GM23338 (cell line): ENCODE measurements at regions not wholly inside any gene's neighbourhood (a gene's known extent, or its start where the extent isn't known, plus 50 kb on each side); places are given as distances from the start of the nearest gene placed in this dataset.

ENCODE experiments used
- ATAC-seq: fragments of 200-7000 bp; cut with Tn5 transposase; 3 replicates; pipeline ENCODE4 v1.9.1; 2020
- DNase-seq: peaks from one replicate; pipeline ENCODE4 v3.0.0-alpha.2; 2015; ENCODE audit warnings: low spot score
- H2AFZ ChIP-seq: fragments of 200-600 bp; sonication (generic); 2 replicates; pipeline ENCODE4 v1.8.0; 2016; ENCODE audit warnings: antibody characterized with exemption, mild to moderate bottlenecking, moderate library complexity
- H3F3A ChIP-seq: fragments of 200-600 bp; sonication (generic); replicated peaks from 2 replicates; pipeline ENCODE4 v1.8.0; 2017; ENCODE audit warnings: antibody characterized with exemption, mixed run types, low read depth
- H3K27ac ChIP-seq: fragments of 200-600 bp; sonication (generic); 2 replicates; pipeline ENCODE4 v1.6.1; 2016; ENCODE audit warnings: low read depth
- H3K27me3 ChIP-seq: fragments of 200-600 bp; sonication (generic); 2 replicates; pipeline ENCODE4 v1.8.0; 2016; ENCODE audit warnings: mild to moderate bottlenecking, mixed run types, moderate library complexity; ENCODE audit not compliant: insufficient read depth
- H3K36me3 ChIP-seq: fragments of 200-600 bp; sonication (generic); 2 replicates; pipeline ENCODE4 v1.8.0; 2016; ENCODE audit warnings: mild to moderate bottlenecking; ENCODE audit not compliant: insufficient read depth
- H3K4me1 ChIP-seq: fragments of 200-600 bp; sonication (generic); 2 replicates; pipeline ENCODE4 v1.8.0; 2016; ENCODE audit warnings: mild to moderate bottlenecking, moderate library complexity; ENCODE audit not compliant: insufficient read depth
- H3K4me2 ChIP-seq: fragments of 200-600 bp; sonication (generic); 2 replicates; pipeline ENCODE4 v1.7.1; 2017; ENCODE audit warnings: mixed run types
- H3K4me3 ChIP-seq: fragments of 200-600 bp; sonication (generic); 2 replicates; pipeline ENCODE4 v1.6.1; 2016; ENCODE audit warnings: mixed run types
- H3K79me2 ChIP-seq: fragments of 200-600 bp; sonication (generic); replicated peaks from 2 replicates; pipeline ENCODE4 v1.8.0; 2017; ENCODE audit warnings: mild to moderate bottlenecking; ENCODE audit not compliant: insufficient read depth
- H3K9me2 ChIP-seq: fragments of 200-600 bp; sonication (generic); 2 replicates; pipeline ENCODE4 v1.8.0; 2017; ENCODE audit not compliant: insufficient read depth
- H4K20me1 ChIP-seq: fragments of 200-600 bp; sonication (generic); replicated peaks from 2 replicates; pipeline ENCODE4 v1.8.0; 2017; ENCODE audit warnings: mild to moderate bottlenecking; ENCODE audit not compliant: insufficient read depth
- H3K27ac Mint-ChIP-seq: 2 replicates; pipeline ENCODE4 v1.8.0; 2020; ENCODE audit warnings: inconsistent platforms, mild to moderate bottlenecking, moderate library complexity, mixed read lengths
- H3K27me3 Mint-ChIP-seq: 3 replicates; pipeline ENCODE4 v1.8.0; 2022; ENCODE audit warnings: low read depth, mild to moderate bottlenecking, moderate library complexity, mixed read lengths, inconsistent platforms; ENCODE audit not compliant: insufficient read depth, poor library complexity
- H3K36me3 Mint-ChIP-seq: 3 replicates; pipeline ENCODE4 v1.8.0; 2021; ENCODE audit warnings: low read depth, mild to moderate bottlenecking, inconsistent platforms, moderate library complexity, mixed read lengths
- H3K4me1 Mint-ChIP-seq: 3 replicates; pipeline ENCODE4 v1.8.0; 2020; ENCODE audit warnings: mild to moderate bottlenecking, inconsistent platforms, mixed read lengths
- H3K4me3 Mint-ChIP-seq: 3 replicates; pipeline ENCODE4 v1.8.0; 2021; ENCODE audit warnings: moderate library complexity, mild to moderate bottlenecking, inconsistent platforms, mixed read lengths
- H3K9me3 Mint-ChIP-seq: 3 replicates; pipeline ENCODE4 v1.8.0; 2020; ENCODE audit warnings: moderate library complexity, mild to moderate bottlenecking, inconsistent platforms, mixed read lengths
- CREB1 ChIP-seq: fragments of 250-450 bp; sonication (Bioruptor Pico); IDR thresholded peaks from 2 replicates; pipeline ENCODE4 v1.5.0; 2020; ENCODE audit warnings: low read depth, mild to moderate bottlenecking, moderate library complexity
- EZH2phosphoT487 ChIP-seq: fragments of 200-600 bp; sonication (generic); IDR thresholded peaks from one replicate; pipeline ENCODE4 v1.8.1; 2018; ENCODE audit warnings: antibody characterized with exemption; ENCODE audit not compliant: unreplicated experiment
- JUNB ChIP-seq: IDR thresholded peaks from one replicate; pipeline ENCODE4 v1.6.1; 2016; ENCODE audit warnings: antibody characterized with exemption; ENCODE audit not compliant: unreplicated experiment
- POLR2AphosphoS5 ChIP-seq: IDR thresholded peaks from 2 replicates; pipeline ENCODE4 v1.6.1; 2016; ENCODE audit warnings: antibody characterized with exemption, low read depth
- STAT1 ChIP-seq: IDR thresholded peaks from one replicate; pipeline ENCODE4 v1.6.1; 2016; ENCODE audit warnings: antibody characterized with exemption; ENCODE audit not compliant: unreplicated experiment
- ZNF114 ChIP-seq: fragments of 250-450 bp; sonication (Bioruptor Pico); IDR thresholded peaks from 2 replicates; pipeline ENCODE4 v1.5.0; 2020; ENCODE audit warnings: mild to moderate bottlenecking, moderate library complexity
- ZNF331 ChIP-seq: fragments of 250-450 bp; sonication (Bioruptor Pico); IDR thresholded peaks from 2 replicates; pipeline ENCODE4 v1.5.0; 2020; ENCODE audit warnings: low read depth, mild to moderate bottlenecking, moderate library complexity
- TF ChIP-seq, protein P1 (sequence below): IDR thresholded peaks from one replicate; pipeline ENCODE4 v1.6.1; 2018; ENCODE audit warnings: antibody characterized with exemption; ENCODE audit not compliant: unreplicated experiment
- TF ChIP-seq, protein P2 (sequence below): fragments of 250-450 bp; sonication (Bioruptor Pico); IDR thresholded peaks from 2 replicates; pipeline ENCODE4 v1.5.0; 2020; ENCODE audit warnings: mild to moderate bottlenecking, moderate library complexity

DNA sequence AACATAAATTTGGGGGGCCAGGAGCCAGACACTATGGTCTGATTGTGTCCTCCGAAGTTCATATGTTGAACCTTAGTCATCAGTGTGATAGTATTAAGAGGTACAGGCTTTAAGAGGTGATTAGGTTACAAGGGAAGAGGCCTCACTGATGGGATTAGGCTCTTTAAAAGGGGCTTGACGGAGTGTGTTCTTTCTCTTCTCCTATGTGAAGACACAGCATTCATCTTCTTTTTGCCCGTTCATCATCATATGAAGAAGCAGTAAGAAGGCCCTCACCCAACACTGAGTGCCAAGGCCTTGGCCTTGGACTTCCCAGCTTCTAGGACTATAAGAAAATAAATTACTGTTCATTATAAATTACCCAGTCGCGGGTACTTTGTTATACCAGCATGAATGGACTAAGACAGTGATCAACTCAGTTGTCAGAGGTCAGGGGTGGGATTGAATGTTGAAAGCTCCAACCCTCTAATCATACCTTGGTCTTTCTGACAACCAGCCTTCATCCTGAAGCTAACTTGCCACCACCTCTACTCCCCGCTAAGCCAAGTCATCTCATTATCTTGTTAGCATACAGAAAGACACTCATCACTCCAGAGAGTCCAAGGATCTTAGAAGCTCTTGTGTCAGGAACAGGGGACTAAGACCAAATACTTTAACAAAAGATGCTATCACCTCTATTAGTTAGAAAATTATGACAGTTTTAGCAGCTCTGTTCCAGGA, 543.4 kb upstream of the DIPK2B start:
- Histone ChIP-seq H3K4me2 (no peak overlapping the region), H3F3A (no peaks in the 10 kb centered on the region), H3K27ac (no peak overlapping the region), H2AFZ (no peak overlapping the region), H3K4me1 (no peaks in the 10 kb centered on the region), H3K27me3 (no peaks in the 10 kb centered on the region), H3K4me3 (no peak overlapping the region), H3K36me3 (peaks cover 5% of the 10 kb centered on the region; the same call in 1 of the 2 replicates), H4K20me1 (peaks cover 6% of the 10 kb centered on the region), H3K79me2 (peaks cover 10% of the 10 kb centered on the region), H3K9me2 (no peaks in the 10 kb centered on the region)
- ATAC-seq (no peak), DNase-seq (no peak)
- H3K4me3 Mint-ChIP-seq, result no peak overlapping the region
- peaks cover 10% of the 10 kb centered on the region for H3K27me3 Mint-ChIP-seq
- TF ChIP-seq, protein P1, sequence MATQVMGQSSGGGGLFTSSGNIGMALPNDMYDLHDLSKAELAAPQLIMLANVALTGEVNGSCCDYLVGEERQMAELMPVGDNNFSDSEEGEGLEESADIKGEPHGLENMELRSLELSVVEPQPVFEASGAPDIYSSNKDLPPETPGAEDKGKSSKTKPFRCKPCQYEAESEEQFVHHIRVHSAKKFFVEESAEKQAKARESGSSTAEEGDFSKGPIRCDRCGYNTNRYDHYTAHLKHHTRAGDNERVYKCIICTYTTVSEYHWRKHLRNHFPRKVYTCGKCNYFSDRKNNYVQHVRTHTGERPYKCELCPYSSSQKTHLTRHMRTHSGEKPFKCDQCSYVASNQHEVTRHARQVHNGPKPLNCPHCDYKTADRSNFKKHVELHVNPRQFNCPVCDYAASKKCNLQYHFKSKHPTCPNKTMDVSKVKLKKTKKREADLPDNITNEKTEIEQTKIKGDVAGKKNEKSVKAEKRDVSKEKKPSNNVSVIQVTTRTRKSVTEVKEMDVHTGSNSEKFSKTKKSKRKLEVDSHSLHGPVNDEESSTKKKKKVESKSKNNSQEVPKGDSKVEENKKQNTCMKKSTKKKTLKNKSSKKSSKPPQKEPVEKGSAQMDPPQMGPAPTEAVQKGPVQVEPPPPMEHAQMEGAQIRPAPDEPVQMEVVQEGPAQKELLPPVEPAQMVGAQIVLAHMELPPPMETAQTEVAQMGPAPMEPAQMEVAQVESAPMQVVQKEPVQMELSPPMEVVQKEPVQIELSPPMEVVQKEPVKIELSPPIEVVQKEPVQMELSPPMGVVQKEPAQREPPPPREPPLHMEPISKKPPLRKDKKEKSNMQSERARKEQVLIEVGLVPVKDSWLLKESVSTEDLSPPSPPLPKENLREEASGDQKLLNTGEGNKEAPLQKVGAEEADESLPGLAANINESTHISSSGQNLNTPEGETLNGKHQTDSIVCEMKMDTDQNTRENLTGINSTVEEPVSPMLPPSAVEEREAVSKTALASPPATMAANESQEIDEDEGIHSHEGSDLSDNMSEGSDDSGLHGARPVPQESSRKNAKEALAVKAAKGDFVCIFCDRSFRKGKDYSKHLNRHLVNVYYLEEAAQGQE, result no peak
- TF ChIP-seq POLR2AphosphoS5 (no peak), EZH2phosphoT487 (no peak), CREB1 (no peak), ZNF114 (CRISPR knock-in tag) (no peak), ZNF331 (CRISPR knock-in tag) (no peak), JUNB (no peak), STAT1 (no peak)
- TF ChIP-seq, protein P2, sequence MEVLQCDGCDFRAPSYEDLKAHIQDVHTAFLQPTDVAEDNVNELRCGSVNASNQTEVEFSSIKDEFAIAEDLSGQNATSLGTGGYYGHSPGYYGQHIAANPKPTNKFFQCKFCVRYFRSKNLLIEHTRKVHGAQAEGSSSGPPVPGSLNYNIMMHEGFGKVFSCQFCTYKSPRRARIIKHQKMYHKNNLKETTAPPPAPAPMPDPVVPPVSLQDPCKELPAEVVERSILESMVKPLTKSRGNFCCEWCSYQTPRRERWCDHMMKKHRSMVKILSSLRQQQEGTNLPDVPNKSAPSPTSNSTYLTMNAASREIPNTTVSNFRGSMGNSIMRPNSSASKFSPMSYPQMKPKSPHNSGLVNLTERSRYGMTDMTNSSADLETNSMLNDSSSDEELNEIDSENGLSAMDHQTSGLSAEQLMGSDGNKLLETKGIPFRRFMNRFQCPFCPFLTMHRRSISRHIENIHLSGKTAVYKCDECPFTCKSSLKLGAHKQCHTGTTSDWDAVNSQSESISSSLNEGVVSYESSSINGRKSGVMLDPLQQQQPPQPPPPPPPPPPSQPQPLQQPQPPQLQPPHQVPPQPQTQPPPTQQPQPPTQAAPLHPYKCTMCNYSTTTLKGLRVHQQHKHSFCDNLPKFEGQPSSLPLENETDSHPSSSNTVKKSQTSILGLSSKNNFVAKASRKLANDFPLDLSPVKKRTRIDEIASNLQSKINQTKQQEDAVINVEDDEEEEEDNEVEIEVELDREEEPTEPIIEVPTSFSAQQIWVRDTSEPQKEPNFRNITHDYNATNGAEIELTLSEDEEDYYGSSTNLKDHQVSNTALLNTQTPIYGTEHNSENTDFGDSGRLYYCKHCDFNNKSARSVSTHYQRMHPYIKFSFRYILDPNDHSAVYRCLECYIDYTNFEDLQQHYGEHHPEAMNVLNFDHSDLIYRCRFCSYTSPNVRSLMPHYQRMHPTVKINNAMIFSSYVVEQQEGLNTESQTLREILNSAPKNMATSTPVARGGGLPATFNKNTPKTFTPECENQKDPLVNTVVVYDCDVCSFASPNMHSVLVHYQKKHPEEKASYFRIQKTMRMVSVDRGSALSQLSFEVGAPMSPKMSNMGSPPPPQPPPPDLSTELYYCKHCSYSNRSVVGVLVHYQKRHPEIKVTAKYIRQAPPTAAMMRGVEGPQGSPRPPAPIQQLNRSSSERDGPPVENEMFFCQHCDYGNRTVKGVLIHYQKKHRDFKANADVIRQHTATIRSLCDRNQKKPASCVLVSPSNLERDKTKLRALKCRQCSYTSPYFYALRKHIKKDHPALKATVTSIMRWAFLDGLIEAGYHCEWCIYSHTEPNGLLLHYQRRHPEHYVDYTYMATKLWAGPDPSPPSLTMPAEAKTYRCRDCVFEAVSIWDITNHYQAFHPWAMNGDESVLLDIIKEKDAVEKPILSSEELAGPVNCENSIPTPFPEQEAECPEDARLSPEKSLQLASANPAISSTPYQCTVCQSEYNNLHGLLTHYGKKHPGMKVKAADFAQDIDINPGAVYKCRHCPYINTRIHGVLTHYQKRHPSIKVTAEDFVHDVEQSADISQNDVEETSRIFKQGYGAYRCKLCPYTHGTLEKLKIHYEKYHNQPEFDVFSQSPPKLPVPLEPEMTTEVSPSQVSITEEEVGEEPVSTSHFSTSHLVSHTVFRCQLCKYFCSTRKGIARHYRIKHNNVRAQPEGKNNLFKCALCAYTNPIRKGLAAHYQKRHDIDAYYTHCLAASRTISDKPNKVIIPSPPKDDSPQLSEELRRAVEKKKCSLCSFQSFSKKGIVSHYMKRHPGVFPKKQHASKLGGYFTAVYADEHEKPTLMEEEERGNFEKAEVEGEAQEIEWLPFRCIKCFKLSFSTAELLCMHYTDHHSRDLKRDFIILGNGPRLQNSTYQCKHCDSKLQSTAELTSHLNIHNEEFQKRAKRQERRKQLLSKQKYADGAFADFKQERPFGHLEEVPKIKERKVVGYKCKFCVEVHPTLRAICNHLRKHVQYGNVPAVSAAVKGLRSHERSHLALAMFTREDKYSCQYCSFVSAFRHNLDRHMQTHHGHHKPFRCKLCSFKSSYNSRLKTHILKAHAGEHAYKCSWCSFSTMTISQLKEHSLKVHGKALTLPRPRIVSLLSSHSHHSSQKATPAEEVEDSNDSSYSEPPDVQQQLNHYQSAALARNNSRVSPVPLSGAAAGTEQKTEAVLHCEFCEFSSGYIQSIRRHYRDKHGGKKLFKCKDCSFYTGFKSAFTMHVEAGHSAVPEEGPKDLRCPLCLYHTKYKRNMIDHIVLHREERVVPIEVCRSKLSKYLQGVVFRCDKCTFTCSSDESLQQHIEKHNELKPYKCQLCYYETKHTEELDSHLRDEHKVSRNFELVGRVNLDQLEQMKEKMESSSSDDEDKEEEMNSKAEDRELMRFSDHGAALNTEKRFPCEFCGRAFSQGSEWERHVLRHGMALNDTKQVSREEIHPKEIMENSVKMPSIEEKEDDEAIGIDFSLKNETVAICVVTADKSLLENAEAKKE, result no peak
- no peaks in the 10 kb centered on the region; the same call in 2 of the 3 replicates for H3K9me3 Mint-ChIP-seq
- no peak overlapping the region for H3K27ac Mint-ChIP-seq
- H3K36me3 Mint-ChIP-seq, result peaks cover 45% of the 10 kb centered on the region
- H3K4me1 Mint-ChIP-seq, result no peaks in the 10 kb centered on the region
